ENCODE measurements at regions not wholly inside any gene's neighbourhood (a gene's known extent, or its start where the extent isn't known, plus 50 kb on each side); places are given as distances from the start of the nearest gene placed in this dataset.

- TF ChIP-seq HMGA1 (CRISPR knock-in tag; conservative IDR thresholded peaks at IDR 0.05): no peak
- TF ChIP-seq ZNF549 (CRISPR knock-in tag; IDR thresholded peaks at IDR 0.05): no peak
- TF ChIP-seq SRY (CRISPR knock-in tag; IDR thresholded peaks at IDR 0.05): no peak
- TF ChIP-seq ZMYM4 (CRISPR knock-in tag; IDR thresholded peaks at IDR 0.05): peak; percentile 57; the same call in 1 of the 2 replicates
- TF ChIP-seq ZNF292 (CRISPR knock-in tag; IDR thresholded peaks at IDR 0.05; ENCODE audit: borderline replicate concordance, low read depth): peak; percentile 90; the same call in 1 of the 2 replicates
- TF ChIP-seq REPIN1 (CRISPR knock-in tag; IDR thresholded peaks at IDR 0.05; ENCODE audit: borderline replicate concordance, low read depth): 0 out of 2 replicates have a peak, but pooled peaks have one; percentile 66
- TF ChIP-seq PAXIP1 (CRISPR knock-in tag; conservative IDR thresholded peaks at IDR 0.05): peak; percentile 85
- TF ChIP-seq FIP1L1 (IDR thresholded peaks at IDR 0.05; ENCODE audit: borderline replicate concordance, insufficient read depth, low read depth, low read length): no peak
- TF ChIP-seq ZNF503 (CRISPR knock-in tag; IDR thresholded peaks at IDR 0.05): no peak
- no peak for TF ChIP-seq GLMP (CRISPR knock-in tag; IDR thresholded peaks at IDR 0.05; ENCODE audit: borderline replicate concordance)
- TF ChIP-seq SKIL (CRISPR knock-in tag; IDR thresholded peaks at IDR 0.05; ENCODE audit: borderline replicate concordance): no peak
- no peak for TF ChIP-seq ZNF7 (CRISPR knock-in tag; IDR thresholded peaks at IDR 0.05)
- TF ChIP-seq KLF6 (CRISPR knock-in tag; IDR thresholded peaks at IDR 0.05): no peak
- peak; percentile 65; the same call in 1 of the 2 replicates for TF ChIP-seq HMGXB3 (CRISPR knock-in tag; IDR thresholded peaks at IDR 0.05; ENCODE audit: borderline replicate concordance)
- TF ChIP-seq TBP (CRISPR knock-in tag; IDR thresholded peaks at IDR 0.05): no peak
Observed at GRCh38 chr1:234545517-234546386, 64.2 kb downstream of the IRF2BP2 start (continued).

All from HepG2 (cell line).